Activated CD4-positive, alpha-beta T cell treated with anti-CD3 and anti-CD28 coated beads for 1 hour (primary cell): ENCODE measurements at regions not wholly inside any gene's neighbourhood (a gene's known extent, or its start where the extent isn't known, plus 50 kb on each side); places are given as distances from the start of the nearest gene placed in this dataset.

Source experiments
- DNase-seq: peaks from one replicate; pipeline ENCODE4 v3.0.0-alpha.2; 2020

- DNase-seq: no peak
Observed at GRCh38 chr6:148055419-148055818, 287.2 kb upstream of the SASH1 start.

GRCh38 chr6:148059869-148060268, 282.8 kb upstream of the SASH1 start:
- no peak for DNase-seq

- DNase-seq: no peak
Observed at GRCh38 chr6:148064406-148065134, 278.1 kb upstream of the SASH1 start.

DNA sequence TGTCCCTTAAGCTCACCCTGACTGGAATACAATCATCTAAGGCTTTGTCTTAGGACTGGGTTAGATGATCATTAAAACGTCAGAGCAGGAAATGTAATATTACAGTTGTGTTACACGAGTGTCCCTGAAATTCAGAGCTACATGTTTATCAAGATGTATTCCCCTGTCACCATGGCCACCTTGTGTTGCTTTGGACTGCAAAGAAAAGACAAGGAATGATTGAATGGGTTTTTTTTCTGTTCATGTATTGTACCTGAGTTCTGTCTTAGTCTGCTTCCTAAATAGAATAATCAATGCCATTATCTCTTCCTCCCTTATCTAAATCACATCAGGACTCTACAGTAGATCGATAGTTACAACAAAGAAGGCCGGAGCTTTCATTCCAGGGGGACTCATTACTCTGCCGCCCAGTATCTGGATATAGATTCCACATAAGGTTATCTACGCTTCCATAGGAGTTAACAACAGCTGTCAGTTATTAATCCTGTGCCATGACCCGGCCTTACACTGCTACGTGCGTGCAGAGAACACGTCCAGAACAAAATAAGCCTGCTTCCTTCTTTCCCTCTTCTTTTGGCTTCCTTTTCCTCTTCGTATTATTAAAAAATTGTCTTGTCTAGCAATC, 274.1 kb upstream of the SASH1 start:
- no peak for DNase-seq

GRCh38 chr6:148069256-148069655, 273.4 kb upstream of the SASH1 start:
- DNase-seq: no peak

DNA sequence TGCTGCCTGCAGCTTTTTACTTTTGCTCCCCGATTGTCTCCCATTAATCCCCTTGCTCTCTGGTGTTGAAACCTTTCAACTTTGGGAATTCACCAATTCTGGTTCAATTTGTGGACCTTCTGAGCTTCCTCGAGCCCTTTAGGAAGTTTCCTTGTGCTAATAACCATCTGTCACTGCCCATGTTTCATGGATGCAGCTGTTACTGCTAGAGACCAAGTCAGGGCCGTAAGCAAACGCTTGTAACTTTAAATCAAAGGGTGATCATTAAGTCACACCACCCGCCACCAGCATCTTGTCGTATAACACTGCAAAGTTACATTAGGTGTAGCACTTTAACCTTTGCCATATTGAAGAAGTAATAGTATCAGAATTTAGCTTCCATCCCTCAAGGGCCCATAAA, 268.3 kb upstream of the SASH1 start:
- no peak for DNase-seq

GRCh38 chr6:148074738-148075137, 267.9 kb upstream of the SASH1 start:
- no peak for DNase-seq

- DNase-seq: no peak
Observed at GRCh38 chr6:148075352-148075751, 267.3 kb upstream of the SASH1 start.

DNA sequence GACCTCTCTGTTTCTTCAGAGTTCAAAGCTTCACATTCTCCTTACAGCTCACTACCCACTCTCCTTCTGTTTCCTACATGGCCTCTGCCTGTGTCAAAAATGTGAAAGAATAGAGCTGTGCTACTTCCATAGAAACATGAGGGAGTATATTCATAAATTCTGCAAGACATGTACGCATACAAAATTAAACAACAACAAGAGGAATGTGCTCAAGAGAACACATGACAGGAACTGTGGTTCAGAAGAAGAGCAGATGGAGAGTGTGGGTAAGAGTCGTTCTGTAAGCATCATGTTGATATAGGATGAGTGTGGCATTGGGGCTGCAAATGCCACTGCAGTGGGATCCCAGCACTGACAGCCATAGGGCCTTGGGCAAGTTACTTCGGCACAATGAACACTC, 266.6 kb upstream of the SASH1 start:
- DNase-seq: no peak

GRCh38 chr6:148080315-148080714, 262.3 kb upstream of the SASH1 start:
- DNase-seq: no peak

DNA sequence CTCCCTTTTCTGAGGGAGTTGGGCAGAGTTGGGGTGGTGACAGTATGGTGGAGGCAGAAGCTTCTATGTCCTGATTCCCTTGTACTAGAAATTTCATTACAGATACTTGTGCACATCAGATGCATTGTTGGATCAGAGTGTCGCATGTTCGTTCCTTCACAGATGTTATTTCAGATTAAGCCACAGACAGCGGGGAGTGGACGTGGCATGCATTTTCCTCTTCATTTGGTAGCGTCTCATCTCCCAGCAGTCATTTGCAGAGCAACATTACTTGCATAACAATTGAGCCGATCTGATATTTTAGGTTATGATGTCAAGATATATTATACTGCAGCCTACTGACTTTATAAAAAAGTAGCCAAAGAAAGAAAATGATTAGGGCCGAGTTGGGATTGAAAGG, 261.6 kb upstream of the SASH1 start:
- no peak for DNase-seq

- no peak for DNase-seq
Observed at GRCh38 chr6:148082044-148082443, 260.6 kb upstream of the SASH1 start.

GRCh38 chr6:148082696-148083095, 259.9 kb upstream of the SASH1 start:
- no peak for DNase-seq

GRCh38 chr6:148085631-148086331, 256.9 kb upstream of the SASH1 start:
- no peak for DNase-seq

- DNase-seq: no peak
Observed at GRCh38 chr6:148086386-148086785, 256.3 kb upstream of the SASH1 start.

DNA sequence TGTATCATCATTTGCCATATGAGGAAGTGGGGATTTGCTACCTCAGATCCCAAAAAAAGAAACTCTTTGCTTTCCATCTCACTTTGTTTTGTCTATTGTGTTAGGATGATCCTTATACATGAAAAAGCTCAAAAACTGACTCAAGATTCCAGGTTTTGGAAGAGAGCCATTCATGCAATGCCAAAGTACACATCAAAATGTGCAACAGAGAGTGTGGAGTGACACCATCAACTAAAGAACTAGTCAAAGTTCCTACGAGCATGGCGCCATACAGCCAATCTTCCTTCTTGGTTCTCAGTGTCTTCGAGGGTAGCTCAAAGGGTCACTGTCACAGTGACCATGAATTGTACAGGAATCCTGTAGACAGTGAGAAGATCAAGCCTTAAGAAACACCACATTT, 255.8 kb upstream of the SASH1 start:
- no peak for DNase-seq

DNA sequence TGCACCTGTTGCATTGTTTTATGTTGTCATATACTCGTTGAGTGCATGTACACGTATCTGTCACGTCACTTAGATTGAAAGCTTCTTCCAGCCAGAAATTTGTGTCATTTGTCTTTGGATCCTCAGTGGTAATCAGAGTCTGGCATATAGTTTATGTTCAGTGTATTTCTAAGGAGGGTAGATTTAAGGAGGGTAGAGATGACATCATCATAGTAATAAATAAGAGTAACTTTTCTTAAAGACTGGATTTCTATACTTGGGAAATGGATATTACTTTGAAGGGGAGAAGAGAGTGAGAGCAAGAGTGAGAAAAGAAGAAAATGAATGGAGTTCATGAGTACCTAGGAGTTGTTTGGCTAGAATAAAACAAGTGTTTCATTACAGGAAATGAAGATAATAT, 255.0 kb upstream of the SASH1 start:
- no peak for DNase-seq

- no peak for DNase-seq
Observed at GRCh38 chr6:148090326-148090725, 252.3 kb upstream of the SASH1 start.

GRCh38 chr6:148091394-148091793, 251.2 kb upstream of the SASH1 start:
- no peak for DNase-seq

GRCh38 chr6:148103436-148103835, 239.2 kb upstream of the SASH1 start:
- DNase-seq: no peak

GRCh38 chr6:148104131-148104530, 238.5 kb upstream of the SASH1 start:
- no peak for DNase-seq

- no peak for DNase-seq
Observed at GRCh38 chr6:148105695-148106094, 236.9 kb upstream of the SASH1 start.

- DNase-seq: no peak
Observed at GRCh38 chr6:148107911-148108310, 234.7 kb upstream of the SASH1 start.

- no peak for DNase-seq
Observed at GRCh38 chr6:148109732-148110131, 232.9 kb upstream of the SASH1 start.
